IMR-90 (cell line): ENCODE measurements at regions not wholly inside any gene's neighbourhood (a gene's known extent, or its start where the extent isn't known, plus 50 kb on each side); places are given as distances from the start of the nearest gene placed in this dataset.

Experiments used
- ATAC-seq: fragments of 200-7000 bp; cut with Tn5 transposase; 2 replicates; pipeline ENCODE4 v1.9.1; 2020; ENCODE audit warnings: low read depth, mild to moderate bottlenecking, moderate library complexity
- BruUV-seq: library from RNA; stranded (reverse); fragments of 400-500 nt; replicated peaks from 2 replicates; lab custom pipeline; 2021; lab: Mats Ljungman, UMichigan
- CTCF ChIA-PET: fragments of 300-600 bp; formaldehyde crosslinking; extraction: SDS; loops from one replicate; lab custom pipeline; 2021; ENCODE audit warnings: antibody characterized with exemption; lab: Yijun Ruan, JAX
- POLR2A ChIA-PET: fragments of 300-600 bp; sonication (Branson Sonifier 250); formaldehyde crosslinking; loops from one replicate; lab custom pipeline; 2022; ENCODE audit warnings: antibody characterized with exemption; ENCODE audit not compliant: unreplicated experiment; lab: Charles Lee
- DNase-seq: peaks from one replicate; pipeline ENCODE4 v3.0.0; 2013
- H2AFZ ChIP-seq: replicated peaks from 2 replicates; pipeline ENCODE3; 2013; ENCODE audit warnings: low read length, mild to moderate bottlenecking; ENCODE audit not compliant: poor library complexity
- H2AK5ac ChIP-seq: 2 replicates; pipeline ENCODE4 v1.6.1; 2013; ENCODE audit warnings: low read depth, low read length, inconsistent platforms
- H2AK9ac ChIP-seq: replicated peaks from 2 replicates; pipeline ENCODE3; 2013; ENCODE audit warnings: mild to moderate bottlenecking, low read depth, low read length, moderate library complexity; ENCODE audit not compliant: poor library complexity
- H2BK120ac ChIP-seq: 2 replicates; pipeline ENCODE4 v1.6.1; 2013; ENCODE audit warnings: low read depth, low read length, inconsistent platforms
- H2BK15ac ChIP-seq: 3 replicates; pipeline ENCODE4 v1.6.1; 2013; ENCODE audit warnings: low read depth, low read length, inconsistent platforms
- H2BK20ac ChIP-seq: 2 replicates; pipeline ENCODE4 v1.6.1; 2013; ENCODE audit warnings: low read depth, mild to moderate bottlenecking, inconsistent platforms, low read length, moderate library complexity
- H2BK5ac ChIP-seq: 2 replicates; pipeline ENCODE4 v1.6.1; 2013; ENCODE audit warnings: mild to moderate bottlenecking, low read depth, low read length, inconsistent platforms; ENCODE audit not compliant: poor library complexity, severe bottlenecking
- H3K14ac ChIP-seq: replicated peaks from 2 replicates; pipeline ENCODE4 v1.6.1; 2013; ENCODE audit warnings: low read depth, low read length, inconsistent platforms
- H3K18ac ChIP-seq: 2 replicates; pipeline ENCODE4 v1.6.1; 2013; ENCODE audit warnings: low read depth, low read length, control low read depth
- H3K23ac ChIP-seq: 2 replicates; pipeline ENCODE4 v1.6.1; 2013; ENCODE audit warnings: low read depth, low read length, inconsistent platforms
- H3K27ac ChIP-seq: 2 replicates; pipeline ENCODE4 v1.5.1; 2013; ENCODE audit warnings: mild to moderate bottlenecking, control low read depth, low read length; ENCODE audit not compliant: insufficient read depth
- H3K27me3 ChIP-seq: 2 replicates; pipeline ENCODE4 v1.6.1; 2013; ENCODE audit warnings: low read length; ENCODE audit not compliant: control insufficient read depth, insufficient read depth
- H3K36me3 ChIP-seq: 2 replicates; pipeline ENCODE4 v1.6.1; 2013; ENCODE audit warnings: low read length, mixed read lengths; ENCODE audit not compliant: control insufficient read depth, insufficient read depth
- H3K4ac ChIP-seq: 2 replicates; pipeline ENCODE4 v1.6.1; 2013; ENCODE audit warnings: low read depth, low read length, inconsistent platforms
- H3K4me1 ChIP-seq: 2 replicates; pipeline ENCODE4 v1.6.1; 2013; ENCODE audit warnings: low read length, mixed read lengths; ENCODE audit not compliant: control insufficient read depth, insufficient read depth
- H3K4me2 ChIP-seq: 2 replicates; pipeline ENCODE4 v1.6.1; 2013; ENCODE audit warnings: low read depth, mild to moderate bottlenecking, control low read depth, low read length, moderate library complexity
- H3K4me3 ChIP-seq: 2 replicates; pipeline ENCODE4 v1.5.1; 2013; ENCODE audit warnings: low read depth, mild to moderate bottlenecking, control low read depth, low read length, moderate library complexity; ENCODE audit not compliant: insufficient read depth
- H3K56ac ChIP-seq: 2 replicates; pipeline ENCODE4 v1.6.1; 2013; ENCODE audit warnings: low read length, inconsistent platforms; ENCODE audit not compliant: insufficient read depth; ENCODE audit errors: extremely low read depth
- H3K79me1 ChIP-seq, 2 experiments: 2 replicates each; pipeline ENCODE4 v1.6.1; 2013; ENCODE audit warnings: low read length in 2 of 2, inconsistent platforms in 1 of 2, low read depth in 1 of 2
- H3K9ac ChIP-seq: 2 replicates; pipeline ENCODE4 v1.6.1; 2013; ENCODE audit warnings: low read depth, low read length, control low read depth
- H3K9me1 ChIP-seq: 2 replicates; pipeline ENCODE4 v1.6.1; 2013; ENCODE audit warnings: low read length, inconsistent platforms; ENCODE audit not compliant: insufficient read depth
- H3K9me3 ChIP-seq: 2 replicates; pipeline ENCODE4 v1.6.1; 2013; ENCODE audit warnings: low read length; ENCODE audit not compliant: control insufficient read depth, insufficient read depth
- H4K20me1 ChIP-seq: 2 replicates; pipeline ENCODE4 v1.6.1; 2013; ENCODE audit warnings: low read length, inconsistent platforms; ENCODE audit not compliant: insufficient read depth
- H4K5ac ChIP-seq: 2 replicates; pipeline ENCODE4 v1.6.1; 2013; ENCODE audit warnings: mild to moderate bottlenecking, low read depth, low read length, control low read depth
- H4K8ac ChIP-seq, 2 experiments: 2 replicates each; pipeline ENCODE4 v1.6.1; 2013; ENCODE audit warnings: low read depth in 2 of 2, low read length in 2 of 2, control low read depth in 1 of 2, inconsistent platforms in 1 of 2
- H4K91ac ChIP-seq: 2 replicates; pipeline ENCODE4 v1.6.1; 2013; ENCODE audit warnings: low read depth, low read length, inconsistent platforms; ENCODE audit not compliant: insufficient read depth
- BHLHE40 ChIP-seq: fragments of 150-350 bp; IDR thresholded peaks from 2 replicates; pipeline ENCODE4 v1.6.1; 2016; ENCODE audit warnings: mild to moderate bottlenecking, low read depth, low read length
- CHD1 ChIP-seq: IDR thresholded peaks from 2 replicates; pipeline ENCODE4 v1.6.1; 2012; ENCODE audit warnings: low read depth, low read length, improper control_type of control experiment
- CTCF ChIP-seq: conservative IDR thresholded peaks from 2 replicates; pipeline ENCODE4 v1.5.1; 2012; ENCODE audit warnings: mild to moderate bottlenecking, low read depth, low read length, improper control_type of control experiment
- FOS ChIP-seq: fragments of 150-350 bp; IDR thresholded peaks from 2 replicates; pipeline ENCODE4 v1.6.1; 2016; ENCODE audit warnings: low read depth, low read length
- MAFK ChIP-seq: IDR thresholded peaks from 2 replicates; pipeline ENCODE4 v1.6.1; 2012; ENCODE audit warnings: low read depth, low read length, improper control_type of control experiment
- MAZ ChIP-seq: IDR thresholded peaks from 2 replicates; pipeline ENCODE4 v1.6.1; 2012; ENCODE audit warnings: low read depth, mild to moderate bottlenecking, low read length, improper control_type of control experiment, moderate library complexity, borderline replicate concordance
- MXI1 ChIP-seq: IDR thresholded peaks from 2 replicates; pipeline ENCODE4 v1.6.1; 2012; ENCODE audit warnings: low read depth, mild to moderate bottlenecking, low read length, moderate library complexity, borderline replicate concordance
- NFE2L2 ChIP-seq: fragments of 150-350 bp; IDR thresholded peaks from 2 replicates; pipeline ENCODE4 v1.6.1; 2016; ENCODE audit warnings: low read depth, mild to moderate bottlenecking, low read length
- POLR2A ChIP-seq: IDR thresholded peaks from 2 replicates; pipeline ENCODE4 v1.6.1; 2012; ENCODE audit warnings: mild to moderate bottlenecking, low read depth, low read length
- RAD21 ChIP-seq: IDR thresholded peaks from 2 replicates; pipeline ENCODE4 v1.6.1; 2012; ENCODE audit warnings: low read length, improper control_type of control experiment
- RCOR1 ChIP-seq: IDR thresholded peaks from 2 replicates; pipeline ENCODE4 v1.6.1; 2012; ENCODE audit warnings: mild to moderate bottlenecking, low read length, improper control_type of control experiment; ENCODE audit not compliant: insufficient replicate concordance
- SMC3 ChIP-seq: fragments of 150-350 bp; IDR thresholded peaks from 2 replicates; pipeline ENCODE4 v1.6.1; 2016; ENCODE audit warnings: low read depth, mild to moderate bottlenecking, antibody characterized with exemption, low read length, moderate library complexity
- USF2 ChIP-seq: fragments of 150-350 bp; IDR thresholded peaks from 2 replicates; pipeline ENCODE4 v1.6.1; 2017; ENCODE audit warnings: mild to moderate bottlenecking, antibody characterized with exemption, low read length, low read depth
- WGBS, 2 experiments: methylation state at CpG; one replicate each; pipeline versions ENCODE4 v1.1.5 to v1.1.7; 2013; ENCODE audit warnings: missing lambda C conversion rate in 2 of 2; ENCODE audit not compliant: insufficient read length in 1 of 2; ENCODE audit errors: extremely low coverage in 2 of 2; 5-methylcytosine and 5-hydroxymethylcytosine counted together
- dilution Hi-C: fragments of 300-500 bp; cut with HindIII; formaldehyde crosslinking; loops from one replicate; pipeline ENCODE4 v1.14.3; 2018; ENCODE audit warnings: low sequenced_read_pairs; ENCODE audit not compliant: unreplicated experiment
- in situ Hi-C: fragments of 300-500 bp; cut with MboI; formaldehyde crosslinking; loops from 3 replicates; pipeline ENCODE4 v1.14.3; 2019; ENCODE audit warnings: low sequenced_read_pairs, inconsistent platforms, mixed read lengths
- intact Hi-C: fragments of 100-400 bp; cut with micrococcal nuclease; formaldehyde crosslinking; loops from 2 replicates; pipeline ENCODE4 v1.10.0; 2022

- H2BK15ac ChIP-seq = no peak overlapping the region
- no peak overlapping the region for H2AFZ ChIP-seq
- no peak overlapping the region for H3K9ac ChIP-seq
- H4K8ac ChIP-seq = no peak overlapping the region
- no peak for DNase-seq
- TF ChIP-seq FOS (no peak), CHD1 (no peak), RAD21 (no peak), USF2 (no peak), POLR2A (no peak), CTCF (no peak), BHLHE40 (no peak), MAZ (no peak), MAFK (no peak), SMC3 (no peak), RCOR1 (no peak), MXI1 (no peak), NFE2L2 (no peak)
- no peaks in the 10 kb centered on the region for H3K4me1 ChIP-seq
- in situ Hi-C loops (no loop called here), intact Hi-C loops (no loop called here), dilution Hi-C loops (no loop called here)
- no peak overlapping the region for H2AK9ac ChIP-seq
- no peak overlapping the region for H4K5ac ChIP-seq
- no peaks in the 10 kb centered on the region for H3K27me3 ChIP-seq
- CTCF ChIA-PET = no interaction called here
- no peak overlapping the region for H3K56ac ChIP-seq
- no peak overlapping the region for H4K91ac ChIP-seq
- no peak for ATAC-seq
- no peak overlapping the region for H3K4me3 ChIP-seq
- H4K20me1 ChIP-seq = no peaks in the 10 kb centered on the region
- no peak overlapping the region for H3K4me2 ChIP-seq
- no peak overlapping the region for H2BK5ac ChIP-seq
- WGBS, 2 experiments = no CpG with 5 or more reads among the region's 3 CpGs
- H3K4ac ChIP-seq = no peak overlapping the region
- no peaks in the 10 kb centered on the region for H3K79me1 ChIP-seq
- H3K9me3 ChIP-seq = no peaks in the 10 kb centered on the region
- H2BK20ac ChIP-seq = no peak overlapping the region
- H3K27ac ChIP-seq = no peak overlapping the region
- H3K36me3 ChIP-seq = no peaks in the 10 kb centered on the region
- no peak overlapping the region for H3K23ac ChIP-seq
- no peak overlapping the region for H2BK120ac ChIP-seq
- H3K18ac ChIP-seq = no peak overlapping the region
- no TSS peak for BruUV-seq
- POLR2A ChIA-PET = no interaction called here
- no peak overlapping the region for H3K14ac ChIP-seq
- H3K9me1 ChIP-seq = no peaks in the 10 kb centered on the region
- no peak overlapping the region for H2AK5ac ChIP-seq
Measured at GRCh38 chr11:26072614-26073153, 259.2 kb upstream of the ANO3 start.
